Ishikawa (cell line): ENCODE measurements at regions not wholly inside any gene's neighbourhood (a gene's known extent, or its start where the extent isn't known, plus 50 kb on each side); places are given as distances from the start of the nearest gene placed in this dataset.

Source experiments
- CEBPB ChIP-seq: IDR thresholded peaks from 2 replicates; pipeline ENCODE4 v1.6.1; 2012
- CREB1 ChIP-seq: IDR thresholded peaks from 2 replicates; pipeline ENCODE4 v1.6.1; 2012; ENCODE audit warnings: low read depth
- EP300 ChIP-seq: IDR thresholded peaks from 2 replicates; pipeline ENCODE4 v1.6.1; 2012; ENCODE audit warnings: borderline replicate concordance
- FOXM1 ChIP-seq: IDR thresholded peaks from 2 replicates; pipeline ENCODE4 v1.6.1; 2012; ENCODE audit warnings: low read depth, borderline replicate concordance
- MAX ChIP-seq: IDR thresholded peaks from 2 replicates; pipeline ENCODE4 v1.6.1; 2012
- RAD21 ChIP-seq: IDR thresholded peaks from 2 replicates; pipeline ENCODE4 v1.6.1; 2012; ENCODE audit warnings: low read depth
- TAF1 ChIP-seq: IDR thresholded peaks from 2 replicates; pipeline ENCODE4 v1.6.1; 2012; ENCODE audit warnings: low read depth, mild to moderate bottlenecking
- TCF12 ChIP-seq: IDR thresholded peaks from 2 replicates; pipeline ENCODE4 v1.6.1; 2012; ENCODE audit warnings: low read depth
- YY1 ChIP-seq: IDR thresholded peaks from 2 replicates; pipeline ENCODE4 v1.6.1; 2012; ENCODE audit warnings: low read depth

GRCh38 chr3:118298133-118298532 is 736.5 kb downstream of the IGSF11 start:
- TF ChIP-seq CREB1 (no peak), CEBPB (no peak), EP300 (no peak), RAD21 (no peak), TCF12 (no peak), TAF1 (no peak), FOXM1 (no peak), YY1 (no peak), MAX (no peak)
